ENCODE measurements at regions not wholly inside any gene's neighbourhood (a gene's known extent, or its start where the extent isn't known, plus 50 kb on each side); places are given as distances from the start of the nearest gene placed in this dataset.

DNA sequence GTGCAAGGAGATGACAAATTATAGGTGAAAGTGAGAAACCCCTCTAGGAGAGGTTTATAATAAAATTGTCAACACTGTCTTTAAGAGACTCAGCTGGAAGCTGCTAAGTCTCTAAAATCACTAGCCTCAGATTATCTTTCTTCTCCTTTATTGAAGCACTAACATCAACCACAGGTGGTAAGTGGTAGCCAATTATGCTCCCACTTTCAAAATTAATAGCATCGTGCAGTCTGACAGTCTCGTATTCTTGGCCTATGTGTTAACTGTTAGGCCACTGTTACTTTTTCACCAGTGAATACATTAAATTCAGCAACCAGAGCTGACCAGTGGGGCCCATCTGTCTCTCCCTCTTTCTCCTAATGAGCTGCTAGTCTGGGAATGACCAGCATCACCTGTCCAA lies 674.1 kb downstream of the RAPGEF2 start:
- WGBS (ENCODE audit: insufficient coverage) = 95% methylated on average over 2 of the region's 2 CpGs
- DNase-seq = no peak
- Histone ChIP-seq H3K27me3 (replicated peaks in 2 of 5; ENCODE audit: control insufficient read depth in 4 of 5, insufficient read depth in 5 of 5, low read length in 4 of 5) (no peaks in the 10 kb centered on the region), H3K36me3 (ENCODE audit: control insufficient read depth in 4 of 4, insufficient read depth in 4 of 4, low read length in 3 of 4) (no peaks in the 10 kb centered on the region), H3K4me1 (ENCODE audit: control extremely low read depth in 1 of 4, control insufficient read depth in 4 of 4, insufficient read depth in 4 of 4, low read length in 3 of 4) (no peaks in the 10 kb centered on the region), H3K4me3 (ENCODE audit: control insufficient read depth in 1 of 7, extremely low read depth in 1 of 7, insufficient read depth in 4 of 7, low read depth in 2 of 7, low read length in 6 of 7) (no peak overlapping the region), H3K9me3 (ENCODE audit: control extremely low read depth in 1 of 5, control insufficient read depth in 4 of 5, insufficient read depth in 2 of 5, low read depth in 1 of 5, low read length in 4 of 5) (no peaks in the 10 kb centered on the region), H3K27ac (ENCODE audit: insufficient read depth in 1 of 2, low read depth in 1 of 2, low read length in 2 of 2, poor library complexity in 1 of 2, severe bottlenecking in 2 of 2) (no peak overlapping the region)
- POLR2A ChIA-PET = no interaction called here
- CTCF ChIA-PET = no interaction called here

DNA sequence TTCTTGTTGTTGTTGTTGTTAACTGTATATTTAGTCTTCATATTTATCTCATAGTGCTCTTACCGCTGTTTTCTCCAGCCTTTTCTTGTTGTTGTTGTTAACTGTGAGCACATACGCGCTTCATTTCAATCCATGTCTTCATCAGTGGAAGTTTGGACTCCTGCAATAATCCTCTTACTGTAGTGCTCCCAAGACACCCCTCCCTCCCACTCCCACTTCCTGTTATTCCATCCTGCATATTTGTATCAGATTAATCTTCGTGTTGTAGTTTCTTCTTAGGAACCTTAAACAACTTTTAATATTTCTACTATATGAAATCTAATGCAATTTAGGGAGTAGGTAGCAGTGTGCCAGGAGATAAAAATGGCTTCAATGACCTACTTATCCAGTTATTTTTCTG lies 674.8 kb downstream of the RAPGEF2 start:
- WGBS (ENCODE audit: insufficient coverage) = 82% methylated on average over 2 of the region's 4 CpGs
- POLR2A ChIA-PET = no interaction called here
- H3K4me3 ChIP-seq (ENCODE audit: control insufficient read depth in 1 of 7, extremely low read depth in 1 of 7, insufficient read depth in 4 of 7, low read depth in 2 of 7, low read length in 6 of 7) = no peak overlapping the region
- no peaks in the 10 kb centered on the region for H3K9me3 ChIP-seq (ENCODE audit: control extremely low read depth in 1 of 5, control insufficient read depth in 4 of 5, insufficient read depth in 2 of 5, low read depth in 1 of 5, low read length in 4 of 5)
- H3K27ac ChIP-seq (ENCODE audit: insufficient read depth in 1 of 2, low read depth in 1 of 2, low read length in 2 of 2, poor library complexity in 1 of 2, severe bottlenecking in 2 of 2) = no peak overlapping the region
- H3K27me3 ChIP-seq (replicated peaks in 2 of 5; ENCODE audit: control insufficient read depth in 4 of 5, insufficient read depth in 5 of 5, low read length in 4 of 5) = no peaks in the 10 kb centered on the region
- H3K4me1 ChIP-seq (ENCODE audit: control extremely low read depth in 1 of 4, control insufficient read depth in 4 of 4, insufficient read depth in 4 of 4, low read length in 3 of 4) = no peaks in the 10 kb centered on the region
- DNase-seq = no peak
- no peaks in the 10 kb centered on the region for H3K36me3 ChIP-seq (ENCODE audit: control insufficient read depth in 4 of 4, insufficient read depth in 4 of 4, low read length in 3 of 4)
- CTCF ChIA-PET = no interaction called here

GRCh38 chr4:159778298-159778697 lies 675.4 kb downstream of the RAPGEF2 start:
- no peaks in the 10 kb centered on the region for H3K36me3 ChIP-seq (ENCODE audit: control insufficient read depth in 4 of 4, insufficient read depth in 4 of 4, low read length in 3 of 4)
- no peaks in the 10 kb centered on the region for H3K27me3 ChIP-seq (replicated peaks in 2 of 5; ENCODE audit: control insufficient read depth in 4 of 5, insufficient read depth in 5 of 5, low read length in 4 of 5)
- no peak overlapping the region for H3K27ac ChIP-seq (ENCODE audit: insufficient read depth in 1 of 2, low read depth in 1 of 2, low read length in 2 of 2, poor library complexity in 1 of 2, severe bottlenecking in 2 of 2)
- no peaks in the 10 kb centered on the region for H3K9me3 ChIP-seq (ENCODE audit: control extremely low read depth in 1 of 5, control insufficient read depth in 4 of 5, insufficient read depth in 2 of 5, low read depth in 1 of 5, low read length in 4 of 5)
- no peak for DNase-seq
- POLR2A ChIA-PET = no interaction called here
- CTCF ChIA-PET = no interaction called here
- H3K4me1 ChIP-seq (ENCODE audit: control extremely low read depth in 1 of 4, control insufficient read depth in 4 of 4, insufficient read depth in 4 of 4, low read length in 3 of 4) = no peaks in the 10 kb centered on the region
- no peak overlapping the region for H3K4me3 ChIP-seq (ENCODE audit: control insufficient read depth in 1 of 7, extremely low read depth in 1 of 7, insufficient read depth in 4 of 7, low read depth in 2 of 7, low read length in 6 of 7)

GRCh38 chr4:159779716-159780115 lies 676.8 kb downstream of the RAPGEF2 start:
- Histone ChIP-seq H3K27ac (ENCODE audit: insufficient read depth in 1 of 2, low read depth in 1 of 2, low read length in 2 of 2, poor library complexity in 1 of 2, severe bottlenecking in 2 of 2) (no peak overlapping the region), H3K9me3 (ENCODE audit: control extremely low read depth in 1 of 5, control insufficient read depth in 4 of 5, insufficient read depth in 2 of 5, low read depth in 1 of 5, low read length in 4 of 5) (no peaks in the 10 kb centered on the region), H3K4me3 (ENCODE audit: control insufficient read depth in 1 of 7, extremely low read depth in 1 of 7, insufficient read depth in 4 of 7, low read depth in 2 of 7, low read length in 6 of 7) (no peak overlapping the region), H3K4me1 (ENCODE audit: control extremely low read depth in 1 of 4, control insufficient read depth in 4 of 4, insufficient read depth in 4 of 4, low read length in 3 of 4) (no peaks in the 10 kb centered on the region), H3K36me3 (ENCODE audit: control insufficient read depth in 4 of 4, insufficient read depth in 4 of 4, low read length in 3 of 4) (no peaks in the 10 kb centered on the region), H3K27me3 (replicated peaks in 2 of 5; ENCODE audit: control insufficient read depth in 4 of 5, insufficient read depth in 5 of 5, low read length in 4 of 5) (no peaks in the 10 kb centered on the region)
- WGBS (ENCODE audit: insufficient coverage) = no CpG with 5 or more reads among the region's 3 CpGs
- DNase-seq = no peak
- ChIA-PET CTCF (interaction anchor here (1.2 kb wide), 1 partner anchor 15 kb away, joined by 4 read pairs; no protein-coding TSS in a partner anchor), POLR2A (no interaction called here)

- H3K4me1 ChIP-seq (ENCODE audit: control extremely low read depth in 1 of 4, control insufficient read depth in 4 of 4, insufficient read depth in 4 of 4, low read length in 3 of 4) = no peaks in the 10 kb centered on the region
- ChIA-PET POLR2A (no interaction called here), CTCF (interaction anchor here (1.2 kb wide), 1 partner anchor 15 kb away, joined by 4 read pairs; no protein-coding TSS in a partner anchor)
- no peaks in the 10 kb centered on the region for H3K27me3 ChIP-seq (replicated peaks in 2 of 5; ENCODE audit: control insufficient read depth in 4 of 5, insufficient read depth in 5 of 5, low read length in 4 of 5)
- WGBS (ENCODE audit: insufficient coverage) = 94% methylated on average over 2 of the region's 2 CpGs
- no peak overlapping the region for H3K27ac ChIP-seq (ENCODE audit: insufficient read depth in 1 of 2, low read depth in 1 of 2, low read length in 2 of 2, poor library complexity in 1 of 2, severe bottlenecking in 2 of 2)
- no peaks in the 10 kb centered on the region for H3K36me3 ChIP-seq (ENCODE audit: control insufficient read depth in 4 of 4, insufficient read depth in 4 of 4, low read length in 3 of 4)
- DNase-seq = no peak
- H3K4me3 ChIP-seq (ENCODE audit: control insufficient read depth in 1 of 7, extremely low read depth in 1 of 7, insufficient read depth in 4 of 7, low read depth in 2 of 7, low read length in 6 of 7) = no peak overlapping the region
- no peaks in the 10 kb centered on the region for H3K9me3 ChIP-seq (ENCODE audit: control extremely low read depth in 1 of 5, control insufficient read depth in 4 of 5, insufficient read depth in 2 of 5, low read depth in 1 of 5, low read length in 4 of 5)
Observed at GRCh38 chr4:159780196-159780922, 677.5 kb downstream of the RAPGEF2 start.

DNA sequence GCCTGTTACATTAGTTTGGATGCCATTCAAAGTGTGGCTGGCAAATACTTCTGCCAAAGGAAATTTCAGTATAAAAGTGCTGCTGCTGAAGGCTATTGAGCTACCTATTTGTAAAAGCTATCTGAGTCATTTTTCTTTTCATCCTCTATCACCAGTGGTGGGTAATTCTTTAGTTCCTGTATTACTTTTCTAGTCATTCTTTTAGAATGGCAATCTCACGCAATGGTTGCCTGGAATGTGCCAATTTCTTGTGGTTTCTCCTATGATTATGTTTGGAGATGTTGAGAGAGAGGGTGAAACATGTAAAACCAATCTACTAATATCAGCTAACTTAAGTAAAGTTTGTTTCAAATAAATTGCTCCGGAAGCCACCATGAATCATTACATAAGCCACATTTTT lies 685.0 kb downstream of the RAPGEF2 start:
- H3K27me3 ChIP-seq (replicated peaks in 2 of 5; ENCODE audit: control insufficient read depth in 4 of 5, insufficient read depth in 5 of 5, low read length in 4 of 5) = no peaks in the 10 kb centered on the region
- H3K4me3 ChIP-seq (ENCODE audit: control insufficient read depth in 1 of 7, extremely low read depth in 1 of 7, insufficient read depth in 4 of 7, low read depth in 2 of 7, low read length in 6 of 7) = no peak overlapping the region
- H3K36me3 ChIP-seq (ENCODE audit: control insufficient read depth in 4 of 4, insufficient read depth in 4 of 4, low read length in 3 of 4) = no peaks in the 10 kb centered on the region
- no peak for DNase-seq
- no CpG with 5 or more reads among the region's 2 CpGs for WGBS (ENCODE audit: insufficient coverage)
- CTCF ChIA-PET = no interaction called here
- no peak overlapping the region for H3K27ac ChIP-seq (ENCODE audit: insufficient read depth in 1 of 2, low read depth in 1 of 2, low read length in 2 of 2, poor library complexity in 1 of 2, severe bottlenecking in 2 of 2)
- no peaks in the 10 kb centered on the region for H3K9me3 ChIP-seq (ENCODE audit: control extremely low read depth in 1 of 5, control insufficient read depth in 4 of 5, insufficient read depth in 2 of 5, low read depth in 1 of 5, low read length in 4 of 5)
- H3K4me1 ChIP-seq (ENCODE audit: control extremely low read depth in 1 of 4, control insufficient read depth in 4 of 4, insufficient read depth in 4 of 4, low read length in 3 of 4) = no peaks in the 10 kb centered on the region
- POLR2A ChIA-PET = no interaction called here

GRCh38 chr4:159791334-159791733 lies 688.5 kb downstream of the RAPGEF2 start:
- Histone ChIP-seq H3K27ac (ENCODE audit: insufficient read depth in 1 of 2, low read depth in 1 of 2, low read length in 2 of 2, poor library complexity in 1 of 2, severe bottlenecking in 2 of 2) (no peak overlapping the region), H3K27me3 (replicated peaks in 2 of 5; ENCODE audit: control insufficient read depth in 4 of 5, insufficient read depth in 5 of 5, low read length in 4 of 5) (no peaks in the 10 kb centered on the region), H3K9me3 (ENCODE audit: control extremely low read depth in 1 of 5, control insufficient read depth in 4 of 5, insufficient read depth in 2 of 5, low read depth in 1 of 5, low read length in 4 of 5) (no peaks in the 10 kb centered on the region), H3K4me3 (ENCODE audit: control insufficient read depth in 1 of 7, extremely low read depth in 1 of 7, insufficient read depth in 4 of 7, low read depth in 2 of 7, low read length in 6 of 7) (no peak overlapping the region), H3K36me3 (ENCODE audit: control insufficient read depth in 4 of 4, insufficient read depth in 4 of 4, low read length in 3 of 4) (no peaks in the 10 kb centered on the region), H3K4me1 (ENCODE audit: control extremely low read depth in 1 of 4, control insufficient read depth in 4 of 4, insufficient read depth in 4 of 4, low read length in 3 of 4) (no peaks in the 10 kb centered on the region)
- WGBS (ENCODE audit: insufficient coverage) = no CpG with 5 or more reads among the region's 3 CpGs
- ChIA-PET POLR2A (no interaction called here), CTCF (no interaction called here)
- no peak for DNase-seq
